Adrenal gland (tissue), 9 donors: ENCODE measurements at regions not wholly inside any gene's neighbourhood (a gene's known extent, or its start where the extent isn't known, plus 50 kb on each side); places are given as distances from the start of the nearest gene placed in this dataset.

ENCODE experiments used
- DNase-seq, 7 donors: peaks; one replicate each; pipeline ENCODE4 v3.0.0-alpha.2; 2019 to 2020
- H3K27ac ChIP-seq, 5 donors: fragments of 200-600 bp; sonication (generic) in 4 of 5; 1 replicate in 3 of 5; 2 replicates in 2 of 5; pipeline versions ENCODE4 v1.5.1 to v1.8.0; 2016 to 2020; ENCODE audit warnings: mild to moderate bottlenecking in 1 of 5
- H3K27me3 ChIP-seq: fragments of 200-600 bp; 2 replicates; pipeline ENCODE4 v1.8.0; 2021
- H3K36me3 ChIP-seq, 2 donors: fragments of 200-600 bp; replicated peaks in 1 of 2; 1 replicate in 1 of 2; 2 replicates in 1 of 2; pipeline versions ENCODE4 v1.5.1 to v1.8.0; 2018 to 2022
- H3K4me1 ChIP-seq, 2 donors: fragments of 200-600 bp; replicated peaks in 1 of 2; 1 replicate in 1 of 2; 2 replicates in 1 of 2; pipeline versions ENCODE4 v1.5.1 to v1.8.0; 2018 to 2021
- H3K4me3 ChIP-seq, 4 donors: fragments of 200-600 bp; sonication (generic) in 3 of 4; one replicate each; pipeline ENCODE4 v1.5.1; 2016 to 2018
- H3K9me3 ChIP-seq, 3 donors: fragments of 200-600 bp; sonication (generic) in 1 of 3; replicated peaks in 1 of 3; 1 replicate in 2 of 3; 2 replicates in 1 of 3; pipeline versions ENCODE4 v1.5.1 to v1.8.0; 2016 to 2021
- POLR2A ChIP-seq, 2 donors: fragments of 450-650 bp; IDR thresholded peaks; one replicate each; pipeline ENCODE4 v1.6.1; 2017; ENCODE audit warnings: antibody characterized with exemption in 2 of 2, mild to moderate bottlenecking in 2 of 2, moderate library complexity in 1 of 2
- WGBS, 4 donors: extraction: QIAGEN DNeasy Blood & Tissue Kit in 2 of 4; methylation state at CpG; one replicate each; pipeline versions ENCODE4 v1.1.5 to v1.1.7; 2013 to 2017; 5-methylcytosine and 5-hydroxymethylcytosine counted together
- intact Hi-C, 2 donors: fragments of 100-400 bp; cut with DNase I; formaldehyde crosslinking; loops; one replicate each; pipeline versions ENCODE4 v1.14.1 to v1.15.0; 2022 to 2023
- TF ChIP-seq, protein P1 (sequence below), 6 experiments: fragments of 450-650 bp in 4 of 6; fragments of 200-600 bp in 2 of 6; sonication (generic) in 1 of 6; IDR thresholded peaks; 1 replicate in 5 of 6; 2 replicates in 1 of 6; pipeline versions ENCODE4 v1.5.1 to v1.8.0; 2016 to 2021; ENCODE audit warnings: antibody characterized with exemption in 6 of 6, mild to moderate bottlenecking in 2 of 6, moderate library complexity in 1 of 6
- donor health status: healthy with polysubstance abuse.
- donor health status: Bipolar disorder and iron deficiency.
- donor health status: DM: yes; HTN: yes; CAD: no.
- donor health status: DM: no; HTN: no; CAD: no.
- donor health status: DM: no; HTN: no; CAD: no.

DNA sequence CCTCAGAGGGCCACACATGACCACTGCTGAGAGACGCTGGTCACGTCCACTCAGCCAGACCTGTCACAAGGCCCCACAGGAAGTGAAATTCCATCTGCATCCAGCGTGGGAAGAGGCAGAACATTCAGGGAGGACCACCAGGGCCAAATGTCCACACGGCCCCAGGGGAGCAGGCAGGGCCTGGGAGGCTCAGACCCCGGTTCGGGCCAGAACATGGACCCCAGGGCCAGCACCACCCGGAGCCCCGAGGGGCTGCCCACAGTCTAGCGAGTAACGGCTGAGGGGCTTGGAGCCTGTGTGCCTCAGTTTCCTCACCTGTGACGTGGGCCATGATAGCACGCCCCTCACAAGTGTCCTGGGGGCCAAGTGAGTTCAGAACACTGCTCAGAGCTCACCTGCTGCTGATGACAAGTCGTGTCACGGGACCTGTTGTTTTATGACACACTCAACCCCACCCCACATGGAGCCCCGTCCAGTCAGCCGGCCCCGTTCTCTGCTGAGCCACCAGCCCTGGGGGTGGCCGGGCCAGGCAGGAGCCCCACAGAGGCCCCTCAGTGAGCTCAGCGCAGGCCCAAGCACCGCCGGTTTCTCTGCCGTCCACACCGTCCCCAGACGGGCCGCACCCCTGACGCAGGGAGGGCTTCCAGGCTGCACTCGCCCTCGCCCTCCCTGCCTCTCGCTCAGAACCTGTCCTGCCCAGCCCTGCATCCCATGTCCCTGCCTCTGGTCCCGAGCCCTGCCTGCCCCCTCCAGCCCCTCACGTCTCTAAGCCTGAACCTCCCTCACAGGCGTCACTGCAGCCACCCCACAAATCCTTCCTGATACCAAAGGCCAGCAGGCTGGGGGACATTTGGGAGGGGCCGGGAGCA, 79.5 kb upstream of the GALNT9 start:
- H3K4me1 ChIP-seq: no peaks in the 10 kb centered on the region
- no peaks in the 10 kb centered on the region for H3K9me3 ChIP-seq
- H3K36me3 ChIP-seq: no peaks in the 10 kb centered on the region
- peaks cover 18% of the 10 kb centered on the region for H3K27me3 ChIP-seq
- 70 to 74% (median 74%) methylated on average over 16 to 33 of the region's 33 CpGs for WGBS, 4 donors
- TF ChIP-seq, protein P1, sequence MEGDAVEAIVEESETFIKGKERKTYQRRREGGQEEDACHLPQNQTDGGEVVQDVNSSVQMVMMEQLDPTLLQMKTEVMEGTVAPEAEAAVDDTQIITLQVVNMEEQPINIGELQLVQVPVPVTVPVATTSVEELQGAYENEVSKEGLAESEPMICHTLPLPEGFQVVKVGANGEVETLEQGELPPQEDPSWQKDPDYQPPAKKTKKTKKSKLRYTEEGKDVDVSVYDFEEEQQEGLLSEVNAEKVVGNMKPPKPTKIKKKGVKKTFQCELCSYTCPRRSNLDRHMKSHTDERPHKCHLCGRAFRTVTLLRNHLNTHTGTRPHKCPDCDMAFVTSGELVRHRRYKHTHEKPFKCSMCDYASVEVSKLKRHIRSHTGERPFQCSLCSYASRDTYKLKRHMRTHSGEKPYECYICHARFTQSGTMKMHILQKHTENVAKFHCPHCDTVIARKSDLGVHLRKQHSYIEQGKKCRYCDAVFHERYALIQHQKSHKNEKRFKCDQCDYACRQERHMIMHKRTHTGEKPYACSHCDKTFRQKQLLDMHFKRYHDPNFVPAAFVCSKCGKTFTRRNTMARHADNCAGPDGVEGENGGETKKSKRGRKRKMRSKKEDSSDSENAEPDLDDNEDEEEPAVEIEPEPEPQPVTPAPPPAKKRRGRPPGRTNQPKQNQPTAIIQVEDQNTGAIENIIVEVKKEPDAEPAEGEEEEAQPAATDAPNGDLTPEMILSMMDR (IDR thresholded peaks at IDR 0.05): no peak
- no peak for DNase-seq
- intact Hi-C loops: no loop called here
- no peak overlapping the region for H3K27ac ChIP-seq
- no peak overlapping the region for H3K4me3 ChIP-seq

DNA sequence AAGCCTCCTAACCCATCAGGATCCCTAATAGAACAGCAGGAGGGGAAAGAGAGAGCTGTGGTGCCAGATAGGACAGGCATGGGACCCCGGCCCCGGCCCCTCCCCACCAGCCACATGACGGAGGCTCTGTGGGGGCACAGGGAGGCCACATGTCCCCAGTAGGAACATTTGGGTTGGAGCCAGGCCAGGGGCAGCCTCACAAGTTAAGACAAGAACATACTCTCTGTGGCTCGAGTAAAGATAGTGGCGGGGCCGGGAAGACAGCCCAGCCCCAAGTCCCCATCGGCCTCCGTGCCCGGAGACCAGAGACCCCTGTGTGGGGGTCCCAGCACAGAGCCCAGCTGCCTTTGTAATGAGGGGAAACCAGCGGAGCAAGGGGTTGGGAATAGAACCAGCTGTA, 78.6 kb upstream of the GALNT9 start:
- H3K27ac ChIP-seq: no peak overlapping the region
- no peaks in the 10 kb centered on the region for H3K9me3 ChIP-seq
- WGBS, 4 donors: 32 to 59% (median 40%) methylated on average over 3 to 10 of the region's 10 CpGs
- no peaks in the 10 kb centered on the region for H3K36me3 ChIP-seq
- intact Hi-C loops: no loop called here
- no peak for DNase-seq
- no peak overlapping the region for H3K4me3 ChIP-seq
- H3K4me1 ChIP-seq: no peaks in the 10 kb centered on the region
- peaks cover 18% of the 10 kb centered on the region for H3K27me3 ChIP-seq
- TF ChIP-seq POLR2A (IDR thresholded peaks at IDR 0.05): no peak
- TF ChIP-seq, protein P1 (IDR thresholded peaks at IDR 0.05): no peak

DNA sequence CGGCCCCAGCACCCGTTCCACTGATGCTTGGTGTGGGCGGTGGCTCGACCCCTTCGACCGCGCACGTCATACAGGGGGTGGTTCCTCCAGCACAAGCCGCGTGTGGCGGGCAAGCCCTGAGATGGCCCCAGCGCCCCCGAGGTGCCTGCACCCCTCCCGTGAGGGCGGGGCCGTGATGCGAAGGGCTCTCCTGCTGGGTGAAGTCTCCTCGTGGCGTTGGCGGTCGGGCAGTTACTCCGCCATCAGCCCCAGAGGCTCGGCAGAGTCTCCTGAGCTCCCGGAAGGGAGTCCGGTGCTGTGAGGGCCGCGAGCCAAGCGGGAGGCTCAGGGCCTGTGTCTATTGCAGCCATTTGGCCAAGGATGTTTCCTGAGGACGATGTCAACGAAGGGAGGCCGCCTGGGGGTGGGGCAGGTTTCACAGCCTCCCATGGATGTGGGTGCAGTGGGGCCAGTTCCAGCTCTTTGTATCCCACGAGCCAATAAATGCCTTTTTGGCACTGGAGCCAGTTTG, 78.1 kb upstream of the GALNT9 start:
- H3K9me3 ChIP-seq: no peaks in the 10 kb centered on the region
- H3K27ac ChIP-seq: no peak overlapping the region
- no peak overlapping the region for H3K4me3 ChIP-seq
- DNase-seq: no peak
- H3K4me1 ChIP-seq: no peaks in the 10 kb centered on the region
- no peak for TF ChIP-seq POLR2A (IDR thresholded peaks at IDR 0.05)
- TF ChIP-seq, protein P1 (IDR thresholded peaks at IDR 0.05): no peak
- H3K36me3 ChIP-seq: no peaks in the 10 kb centered on the region
- peaks cover 18% of the 10 kb centered on the region for H3K27me3 ChIP-seq
- intact Hi-C loops: no loop called here
- 46 to 69% (median 55%) methylated on average over 5 to 32 of the region's 32 CpGs for WGBS, 4 donors

DNA sequence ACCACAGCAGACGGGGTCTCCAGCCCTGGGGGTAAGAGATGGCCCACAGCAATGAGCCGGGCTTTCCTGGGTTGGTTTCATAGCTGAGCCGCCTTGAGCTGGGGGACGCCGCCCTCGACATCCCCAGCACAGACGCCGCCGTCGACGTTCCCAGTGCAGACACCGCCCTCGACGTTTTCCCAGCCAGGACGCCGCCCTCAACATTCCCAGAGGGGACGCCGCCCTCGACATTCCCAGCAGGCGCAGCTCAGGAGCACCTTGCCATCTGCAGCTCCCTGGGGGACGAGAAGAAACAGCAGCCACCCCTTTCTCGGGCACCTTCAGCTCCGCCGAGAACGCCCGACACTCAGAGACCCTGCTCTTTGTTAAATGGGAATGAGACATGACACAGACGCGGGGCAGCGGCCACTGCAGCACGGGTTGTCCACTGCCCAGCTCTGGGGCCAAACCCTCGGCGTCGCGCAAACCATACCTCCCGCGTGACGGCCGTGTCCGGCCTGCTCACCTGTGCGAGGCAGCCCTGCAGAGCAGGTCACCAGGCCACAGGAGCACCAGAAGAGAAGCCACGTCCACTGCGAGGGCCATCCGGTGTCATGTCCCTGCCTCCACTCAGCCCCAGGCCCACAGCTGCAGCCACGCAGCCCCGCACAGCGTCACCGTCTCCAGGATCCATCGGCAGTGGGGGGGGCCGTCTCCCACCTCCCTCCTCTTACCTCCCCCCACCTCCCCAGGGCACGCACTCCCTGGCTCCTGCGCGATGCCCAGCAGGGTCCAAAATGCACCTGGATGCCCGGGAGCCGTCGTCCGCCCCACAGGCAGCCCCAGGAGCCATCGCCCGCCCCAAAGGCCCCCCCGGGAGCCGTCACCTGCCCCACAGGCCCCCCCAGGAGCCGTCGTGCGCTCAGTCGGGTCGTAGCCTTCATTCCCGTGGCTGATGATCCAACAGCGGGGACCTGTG, 77.4 kb upstream of the GALNT9 start:
- Histone ChIP-seq H3K27me3 (peaks cover 18% of the 10 kb centered on the region), H3K4me3 (no peak overlapping the region), H3K36me3 (no peaks in the 10 kb centered on the region), H3K4me1 (no peaks in the 10 kb centered on the region), H3K9me3 (no peaks in the 10 kb centered on the region), H3K27ac (no peak overlapping the region)
- TF ChIP-seq POLR2A (IDR thresholded peaks at IDR 0.05): no peak
- TF ChIP-seq, protein P1 (IDR thresholded peaks at IDR 0.05): no peak
- DNase-seq: no peak
- WGBS, 4 donors: 74 to 83% (median 80%) methylated on average over 57 to 67 of the region's 67 CpGs
- intact Hi-C loops: no loop called here
